Transverse colon (tissue), 4 donors: ENCODE measurements at regions not wholly inside any gene's neighbourhood (a gene's known extent, or its start where the extent isn't known, plus 50 kb on each side); places are given as distances from the start of the nearest gene placed in this dataset.

Source experiments
- DNase-seq: peaks from one replicate; pipeline ENCODE4 v3.0.0-alpha.2; 2019
- H3K27ac ChIP-seq, 4 donors: fragments of 200-600 bp; sonication (generic); 2 replicates each; pipeline ENCODE4 v1.5.1; 2016 to 2018; ENCODE audit warnings: inconsistent platforms in 4 of 4
- H3K27me3 ChIP-seq: fragments of 200-600 bp; sonication (generic); 2 replicates; pipeline ENCODE4 v1.5.1; 2017; ENCODE audit warnings: inconsistent platforms
- H3K36me3 ChIP-seq, 4 donors: fragments of 200-600 bp; sonication (generic); 2 replicates each; pipeline ENCODE4 v1.5.1; 2017 to 2019; ENCODE audit warnings: inconsistent platforms in 4 of 4
- H3K4me1 ChIP-seq, 4 donors: fragments of 200-600 bp; sonication (generic); 2 replicates each; pipeline ENCODE4 v1.5.1; 2017 to 2020; ENCODE audit warnings: inconsistent platforms in 4 of 4
- H3K4me3 ChIP-seq, 4 donors: fragments of 200-600 bp; sonication (generic); 1 replicate in 1 of 4; 2 replicates in 3 of 4; pipeline versions ENCODE4 v1.5.1 to v1.6.1; 2017 to 2019; ENCODE audit warnings: inconsistent platforms in 4 of 4
- H3K9me3 ChIP-seq, 2 donors: fragments of 200-600 bp; sonication (generic); 2 replicates each; pipeline ENCODE4 v1.5.1; 2017 to 2019; ENCODE audit warnings: inconsistent platforms in 2 of 2
- EP300 ChIP-seq: sonication (generic); formaldehyde crosslinking; IDR thresholded peaks from one replicate; pipeline ENCODE4 v1.6.1; 2017; ENCODE audit warnings: antibody characterized with exemption, low read depth
- POLR2A ChIP-seq: fragments of 450-650 bp; IDR thresholded peaks from one replicate; pipeline ENCODE4 v1.6.1; 2016; ENCODE audit warnings: antibody characterized with exemption, mild to moderate bottlenecking, moderate library complexity
- POLR2AphosphoS5 ChIP-seq, 3 donors: sonication (generic); formaldehyde crosslinking; IDR thresholded peaks; one replicate each; pipeline ENCODE4 v1.6.1; 2016; ENCODE audit warnings: antibody characterized with exemption in 3 of 3
- WGBS, 2 donors: methylation state at CpG; one replicate each; pipeline ENCODE4 v1.1.5; 2018; ENCODE audit warnings: low coverage in 1 of 2; 5-methylcytosine and 5-hydroxymethylcytosine counted together
- in situ Hi-C, 4 donors: fragments of 200-750 bp; cut with MboI; loops; one replicate each; pipeline versions ENCODE4 v1.15.0 to v1.15.1; 2017; ENCODE audit warnings: low sequenced_read_pairs in 3 of 4, low pct_ligation_motif_present in 1 of 4, low pct_unique_long_range_greater_than_20kb in 1 of 4
- intact Hi-C: fragments of 100-400 bp; cut with DNase I; formaldehyde crosslinking; loops from one replicate; pipeline ENCODE4 v1.15.1; 2023; ENCODE audit warnings: low total_unique reads
- TF ChIP-seq, protein P1 (sequence below), 5 experiments: fragments of 200-600 bp in 3 of 5; fragments of 450-650 bp in 2 of 5; sonication (generic) in 3 of 5; IDR thresholded peaks; 1 replicate in 2 of 5; 2 replicates in 3 of 5; pipeline ENCODE4 v1.5.1; 2016 to 2017; ENCODE audit warnings: antibody characterized with exemption in 5 of 5, inconsistent platforms in 3 of 5, mild to moderate bottlenecking in 2 of 5, moderate library complexity in 1 of 5

GRCh38 chr3:112740835-112741234 lies 99.9 kb upstream of the CCDC80 start:
- DNase-seq, result no peak
- in situ Hi-C loops (no loop called here), intact Hi-C loops (no loop called here)
- 90 to 93% methylated on average over 4 of the region's 4 CpGs for WGBS, 2 donors
- Histone ChIP-seq H3K9me3 (no peaks in the 10 kb centered on the region), H3K27ac (no peak overlapping the region), H3K4me3 (no peak overlapping the region), H3K36me3 (no peaks in the 10 kb centered on the region), H3K4me1 (no peaks in the 10 kb centered on the region), H3K27me3 (no peaks in the 10 kb centered on the region)
- TF ChIP-seq, protein P1, sequence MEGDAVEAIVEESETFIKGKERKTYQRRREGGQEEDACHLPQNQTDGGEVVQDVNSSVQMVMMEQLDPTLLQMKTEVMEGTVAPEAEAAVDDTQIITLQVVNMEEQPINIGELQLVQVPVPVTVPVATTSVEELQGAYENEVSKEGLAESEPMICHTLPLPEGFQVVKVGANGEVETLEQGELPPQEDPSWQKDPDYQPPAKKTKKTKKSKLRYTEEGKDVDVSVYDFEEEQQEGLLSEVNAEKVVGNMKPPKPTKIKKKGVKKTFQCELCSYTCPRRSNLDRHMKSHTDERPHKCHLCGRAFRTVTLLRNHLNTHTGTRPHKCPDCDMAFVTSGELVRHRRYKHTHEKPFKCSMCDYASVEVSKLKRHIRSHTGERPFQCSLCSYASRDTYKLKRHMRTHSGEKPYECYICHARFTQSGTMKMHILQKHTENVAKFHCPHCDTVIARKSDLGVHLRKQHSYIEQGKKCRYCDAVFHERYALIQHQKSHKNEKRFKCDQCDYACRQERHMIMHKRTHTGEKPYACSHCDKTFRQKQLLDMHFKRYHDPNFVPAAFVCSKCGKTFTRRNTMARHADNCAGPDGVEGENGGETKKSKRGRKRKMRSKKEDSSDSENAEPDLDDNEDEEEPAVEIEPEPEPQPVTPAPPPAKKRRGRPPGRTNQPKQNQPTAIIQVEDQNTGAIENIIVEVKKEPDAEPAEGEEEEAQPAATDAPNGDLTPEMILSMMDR (IDR thresholded peaks at IDR 0.05), result no peak
- no peak for TF ChIP-seq EP300

DNA sequence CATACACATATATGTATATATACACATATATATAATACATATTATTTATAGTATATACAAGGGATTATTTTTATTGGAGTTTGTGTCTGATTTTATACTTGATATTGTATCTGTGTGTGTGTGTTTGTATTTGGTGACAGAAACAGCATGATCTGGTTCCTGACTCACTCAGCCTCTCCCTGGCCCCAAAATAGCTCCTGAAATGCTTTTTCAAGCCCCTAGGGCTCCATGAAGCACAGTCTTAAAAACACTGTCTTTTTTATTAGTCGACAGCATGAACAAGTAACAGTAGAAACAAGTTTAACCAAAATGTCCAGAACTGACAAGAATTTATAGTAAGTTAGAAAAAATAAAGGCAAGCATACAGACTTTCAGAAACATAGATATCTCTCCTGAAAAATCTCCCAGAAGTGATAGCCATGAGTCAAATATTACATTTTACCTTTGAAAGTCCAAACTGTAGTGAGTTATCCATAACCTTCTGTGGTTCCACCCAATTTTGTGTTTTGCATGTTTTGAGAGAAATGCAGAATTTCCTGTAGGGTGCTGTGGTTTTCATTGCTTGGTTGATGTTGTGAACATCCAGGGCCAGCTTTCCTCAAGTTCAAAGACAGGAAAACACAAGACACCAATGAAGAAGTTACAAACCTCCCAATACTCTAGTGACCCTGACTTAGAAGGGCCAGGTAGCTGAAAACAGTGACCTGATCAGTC lies 98.5 kb upstream of the CCDC80 start:
- Histone ChIP-seq H3K4me3 (no peak overlapping the region), H3K27me3 (no peaks in the 10 kb centered on the region), H3K27ac (no peak overlapping the region), H3K4me1 (peaks cover 0 to 5% (median 0%) of the 10 kb centered on the region in 4 donors), H3K36me3 (no peaks in the 10 kb centered on the region), H3K9me3 (no peaks in the 10 kb centered on the region)
- 59 to 64% methylated on average over 1 of the region's 1 CpG for WGBS, 2 donors
- no peak for TF ChIP-seq EP300
- TF ChIP-seq POLR2AphosphoS5 (IDR thresholded peaks at IDR 0.05), result no peak
- TF ChIP-seq POLR2A, result no peak
- TF ChIP-seq, protein P1 (IDR thresholded peaks at IDR 0.05), result no peak
- intact Hi-C loops (loop anchor here (10.0 kb wide), 2 partner anchors 75 to 245 kb away; no protein-coding TSS in a partner anchor), in situ Hi-C loops (loop anchor here in 3 of 4 donors (10.0 kb wide), 2 partner anchors 235 to 245 kb away; partner anchors contain the start of gene CD200R1 (in 2 of the 3))
- DNase-seq, result no peak

GRCh38 chr3:112738366-112738765 lies 97.4 kb upstream of the CCDC80 start:
- Histone ChIP-seq H3K4me1 (peaks cover 0 to 5% (median 0%) of the 10 kb centered on the region in 4 donors), H3K27ac (no peak overlapping the region), H3K27me3 (no peaks in the 10 kb centered on the region), H3K36me3 (no peaks in the 10 kb centered on the region), H3K9me3 (no peaks in the 10 kb centered on the region), H3K4me3 (no peak overlapping the region)
- TF ChIP-seq POLR2AphosphoS5 (IDR thresholded peaks at IDR 0.05), result no peak
- TF ChIP-seq, protein P1 (IDR thresholded peaks at IDR 0.05), result no peak
- TF ChIP-seq POLR2A, result no peak
- no peak for TF ChIP-seq EP300
- in situ Hi-C loops (loop anchor here in 3 of 4 donors (10.0 kb wide), 2 partner anchors 236 to 246 kb away; partner anchors contain the start of gene CD200R1 (in 2 of the 3)), intact Hi-C loops (loop anchor here (10.0 kb wide), 2 partner anchors 76 to 246 kb away; no protein-coding TSS in a partner anchor)
- no peak for DNase-seq

DNA sequence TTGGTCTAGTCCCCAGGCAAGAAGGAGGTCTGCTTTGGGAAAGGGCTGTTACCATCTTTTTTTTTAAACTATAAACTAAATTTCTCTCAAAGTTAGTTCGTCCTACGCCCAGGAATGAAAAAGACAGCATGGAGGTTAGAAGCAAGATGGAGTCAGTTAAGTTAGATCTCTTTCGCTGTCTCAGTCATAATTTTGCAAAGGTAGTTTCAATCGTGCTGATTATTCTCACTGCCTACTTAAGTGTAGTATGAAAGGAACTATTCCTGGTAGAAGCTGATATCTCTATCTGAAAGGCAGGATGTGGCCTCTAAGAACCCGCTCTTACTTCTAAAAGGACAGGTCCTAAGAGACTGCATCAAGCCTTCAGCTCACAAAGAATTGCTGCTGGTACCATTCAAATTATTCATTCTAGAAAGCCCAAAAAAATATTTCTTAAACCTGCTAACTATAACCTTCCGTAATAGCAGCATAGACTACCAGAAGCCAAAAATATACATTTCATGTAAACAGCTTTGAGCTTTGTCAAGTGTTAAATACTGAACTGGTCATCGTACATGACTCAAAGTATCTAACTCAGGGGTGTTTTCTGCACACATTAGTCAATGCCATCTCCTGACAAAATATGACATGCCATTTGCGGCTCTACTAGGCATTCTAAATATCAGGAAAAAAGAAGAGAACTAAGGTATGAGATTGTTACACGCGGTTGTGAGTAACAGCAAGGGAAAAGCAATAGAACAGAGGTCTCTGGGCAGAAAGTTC lies 96.0 kb upstream of the CCDC80 start:
- Histone ChIP-seq H3K27ac (no peak overlapping the region), H3K9me3 (no peaks in the 10 kb centered on the region), H3K4me3 (no peak overlapping the region), H3K36me3 (no peaks in the 10 kb centered on the region), H3K4me1 (peaks cover 0 to 5% (median 0%) of the 10 kb centered on the region in 4 donors), H3K27me3 (no peaks in the 10 kb centered on the region)
- in situ Hi-C loops, result loop anchor here in 3 of 4 donors (10.0 kb wide), 2 partner anchors 238 to 248 kb away; partner anchors contain the start of gene CD200R1 (in 2 of the 3)
- no peak for DNase-seq
- WGBS, 2 donors, result 82 to 83% methylated on average over 9 to 10 of the region's 10 CpGs
- intact Hi-C loops, result loop anchor here (10.0 kb wide), 2 partner anchors 78 to 248 kb away; no protein-coding TSS in a partner anchor
- TF ChIP-seq EP300 (no peak), POLR2A (no peak), POLR2AphosphoS5 (IDR thresholded peaks at IDR 0.05) (no peak)
- TF ChIP-seq, protein P1 (IDR thresholded peaks at IDR 0.05), result no peak
